HG03039 (cell line): ENCODE measurements at regions not wholly inside any gene's neighbourhood (a gene's known extent, or its start where the extent isn't known, plus 50 kb on each side); places are given as distances from the start of the nearest gene placed in this dataset.

Source experiments
- ATAC-seq: cut with Tn5 transposase; IDR thresholded peaks from one replicate; pipeline ENCODE4 v1.9.1; 2021; ENCODE audit warnings: mild to moderate bottlenecking, moderate library complexity; ENCODE audit not compliant: unreplicated experiment

DNA sequence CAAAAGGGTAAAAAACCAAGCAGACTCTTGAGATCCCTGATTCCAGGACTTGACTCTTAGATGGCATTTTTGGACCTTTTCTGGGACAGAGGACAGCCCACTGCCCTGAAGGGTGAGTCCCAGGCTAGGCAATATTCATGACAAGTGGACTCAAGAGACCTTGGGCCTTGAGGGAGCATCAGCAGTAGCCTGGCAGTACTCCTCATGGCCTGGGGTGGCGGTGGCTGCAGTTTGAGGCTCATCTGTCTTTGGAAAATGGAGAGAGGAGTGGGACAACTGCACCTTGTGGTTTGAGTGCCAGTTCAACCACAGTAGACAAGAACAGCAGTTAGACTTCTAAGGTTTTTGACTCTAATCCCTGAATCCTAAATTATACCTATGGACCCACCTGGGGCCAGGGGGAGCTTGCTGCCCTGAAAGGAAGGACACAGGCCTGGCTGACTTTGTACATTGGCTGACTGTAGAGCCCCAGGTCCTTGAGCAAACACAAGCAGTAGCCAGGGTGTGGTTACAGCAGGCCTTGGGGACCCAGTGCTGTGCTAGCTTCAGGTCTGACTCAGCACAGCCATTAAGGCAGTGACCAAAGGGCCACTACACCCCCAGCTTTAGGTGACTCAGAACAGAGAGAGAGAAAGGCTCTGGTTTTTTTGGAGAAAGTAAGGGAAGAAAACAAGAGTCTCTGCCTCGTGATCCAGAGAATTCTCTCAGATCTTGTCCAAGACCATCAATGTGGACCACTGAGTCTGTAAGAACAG, 1023.2 kb downstream of the KCNT2 start:
- ATAC-seq: no peak

DNA sequence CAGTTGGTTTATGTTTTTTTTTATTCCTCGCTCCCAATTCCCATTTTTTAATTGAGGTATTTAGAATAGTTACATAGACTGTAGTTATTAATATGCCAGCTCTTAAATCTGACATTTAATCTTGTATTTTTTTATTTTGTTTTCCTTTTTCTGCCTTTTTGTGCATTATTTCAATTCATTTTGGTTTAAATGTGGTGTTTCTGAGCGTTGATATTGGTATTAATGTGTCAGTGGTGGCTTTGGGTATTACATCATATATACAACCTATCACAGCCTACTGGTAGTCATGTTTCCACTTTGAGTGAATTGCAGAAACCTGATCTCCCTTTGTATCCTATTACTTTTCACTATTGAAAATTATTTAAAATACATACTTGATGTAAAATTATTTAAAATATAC, 1027.3 kb downstream of the KCNT2 start:
- no peak for ATAC-seq

DNA sequence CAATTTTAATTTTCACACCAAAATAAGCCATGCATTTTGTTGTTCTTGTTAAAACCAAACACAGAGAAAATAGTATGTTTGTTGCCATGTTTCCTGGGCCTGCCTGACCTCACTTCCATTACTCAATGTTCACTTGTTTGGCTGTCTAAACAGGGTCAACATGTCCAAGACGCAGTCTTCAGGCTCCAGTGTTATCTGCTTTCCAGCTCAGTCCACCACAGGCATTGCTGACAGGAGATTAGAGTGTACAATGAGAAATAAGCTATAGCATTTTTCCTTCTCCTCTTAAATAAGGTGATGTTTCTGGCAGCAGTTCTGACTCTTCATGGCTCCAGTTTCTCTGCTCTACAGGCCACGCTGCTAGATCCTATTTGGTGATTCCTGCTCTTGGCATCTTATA, 1030.5 kb downstream of the KCNT2 start:
- ATAC-seq: no peak

DNA sequence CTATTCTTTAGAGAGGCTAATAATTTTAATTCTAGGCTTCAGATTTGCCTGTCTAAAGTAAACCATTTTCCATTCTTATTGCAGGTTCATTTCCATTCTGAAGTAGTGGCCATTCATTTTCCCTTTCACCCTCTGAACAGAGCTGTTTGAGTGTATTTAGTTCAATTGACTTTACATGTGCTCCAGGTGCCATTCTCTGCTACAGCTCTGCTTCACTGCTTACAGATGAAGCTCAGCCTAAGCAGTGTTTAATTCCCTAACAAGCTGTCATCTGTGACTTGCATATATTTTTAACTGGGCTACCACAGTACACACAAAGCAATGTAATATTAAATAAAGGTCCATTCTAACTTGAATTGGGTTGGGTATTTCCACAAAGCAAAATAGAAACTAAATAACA, 1031.6 kb downstream of the KCNT2 start:
- no peak for ATAC-seq

DNA sequence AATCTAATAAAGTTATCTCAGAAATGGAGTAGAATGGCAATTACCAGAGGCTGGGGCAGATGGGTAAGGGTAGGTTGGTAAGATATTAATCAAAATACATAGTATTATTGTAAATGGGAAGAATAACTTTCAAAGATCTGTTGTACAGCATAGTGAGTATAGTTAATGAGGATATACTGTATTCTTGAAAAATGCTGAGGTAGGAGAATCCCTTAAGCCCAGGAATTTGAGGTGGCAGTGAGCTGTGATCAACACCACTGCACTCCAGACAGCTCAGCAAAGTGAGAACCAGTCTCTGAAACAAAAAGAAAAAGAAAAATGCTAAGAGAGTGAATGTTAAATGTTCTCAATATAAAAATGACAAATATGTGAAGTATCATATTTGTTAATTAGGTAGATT, 1033.7 kb downstream of the KCNT2 start:
- no peak for ATAC-seq

DNA sequence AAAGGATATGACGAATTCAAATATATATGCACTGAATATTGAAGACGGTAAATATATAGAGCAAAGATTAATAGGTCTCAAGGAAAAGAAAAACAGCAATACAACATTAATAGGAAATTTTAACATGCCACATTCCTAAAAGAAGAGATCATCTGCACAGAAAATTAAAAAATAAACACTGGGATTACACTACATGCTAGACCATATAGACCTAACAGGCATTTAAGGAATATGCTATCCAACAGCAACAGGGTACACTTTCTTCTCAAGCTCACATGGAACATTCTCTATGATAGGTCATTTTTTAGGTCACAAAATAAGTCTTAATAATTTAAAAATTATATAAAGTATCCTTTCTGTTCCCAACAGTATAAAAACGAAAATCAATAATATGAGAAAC, 1038.3 kb downstream of the KCNT2 start:
- no peak for ATAC-seq

DNA sequence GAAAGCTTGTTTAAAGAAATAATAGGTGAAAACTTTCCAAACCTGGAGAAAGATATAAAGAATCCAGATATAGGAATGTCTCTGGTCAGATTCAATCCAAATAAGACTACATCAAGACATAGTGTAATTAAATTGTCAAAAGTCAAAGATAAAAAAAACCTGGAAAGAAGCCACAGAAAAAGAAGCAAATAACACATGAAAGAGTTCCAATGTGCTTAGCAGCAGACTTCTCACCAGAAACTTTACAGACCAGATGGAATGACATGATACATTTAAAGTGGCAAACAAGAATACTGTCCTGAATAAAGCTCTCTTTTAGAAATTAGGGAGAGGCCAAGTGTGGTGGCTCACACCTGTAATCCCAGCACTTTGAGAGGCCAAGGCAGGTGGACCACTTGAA, 1039.9 kb downstream of the KCNT2 start:
- ATAC-seq: no peak

DNA sequence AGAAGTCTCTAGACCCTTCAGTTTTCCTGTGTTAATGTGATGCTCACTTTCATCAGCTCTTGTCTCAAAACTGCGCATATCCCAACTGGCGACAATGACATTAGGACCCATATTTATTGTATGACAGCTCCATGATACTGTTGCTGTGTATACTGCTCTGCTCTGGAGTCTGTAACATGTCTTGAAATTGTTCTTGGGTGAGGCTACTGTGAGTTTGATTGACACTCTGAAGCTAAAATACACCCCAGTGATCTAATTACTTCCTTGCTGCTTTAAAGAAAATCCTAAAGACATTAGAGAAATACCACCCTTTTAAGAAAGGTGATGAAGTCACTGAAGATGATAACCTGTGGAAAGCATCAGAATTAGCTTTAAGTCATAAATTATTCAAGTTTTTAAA, 1046.2 kb downstream of the KCNT2 start:
- ATAC-seq: no peak

DNA sequence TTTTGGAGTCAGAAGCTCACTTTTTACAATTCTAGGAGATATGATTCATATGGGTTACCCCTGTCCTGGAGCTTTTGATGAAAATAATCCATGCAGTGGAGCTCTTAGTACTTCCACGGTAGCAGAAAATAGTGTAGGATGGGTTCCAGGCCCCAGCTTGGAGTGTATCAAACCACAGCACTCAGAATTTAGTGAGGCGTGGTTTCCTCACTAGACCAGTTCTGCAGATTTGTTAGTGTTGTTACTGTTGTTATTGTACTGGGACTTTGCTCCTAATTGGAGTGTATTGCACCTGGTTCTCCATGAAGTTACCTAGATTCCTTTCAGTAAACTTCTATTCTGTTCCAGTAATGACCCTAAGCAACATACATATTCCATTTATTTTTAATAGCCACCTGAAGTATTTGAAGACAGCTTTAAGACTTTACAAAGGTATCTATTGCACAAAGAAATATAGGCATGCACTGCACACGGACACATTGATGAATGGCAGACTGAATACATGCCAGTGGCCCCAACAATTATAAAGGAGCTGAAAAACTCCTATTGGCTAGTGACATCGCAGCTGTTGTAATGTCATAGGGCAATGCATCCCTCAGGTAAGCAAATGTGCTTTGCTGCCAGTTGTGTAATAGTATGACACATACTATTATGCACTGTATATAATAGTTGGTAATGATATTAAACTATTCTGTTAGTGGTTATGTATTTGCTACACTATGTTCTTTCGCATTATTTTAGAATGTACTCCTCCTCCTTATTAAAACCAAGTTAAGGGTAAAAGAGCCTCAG, 1058.0 kb downstream of the KCNT2 start:
- ATAC-seq: no peak

DNA sequence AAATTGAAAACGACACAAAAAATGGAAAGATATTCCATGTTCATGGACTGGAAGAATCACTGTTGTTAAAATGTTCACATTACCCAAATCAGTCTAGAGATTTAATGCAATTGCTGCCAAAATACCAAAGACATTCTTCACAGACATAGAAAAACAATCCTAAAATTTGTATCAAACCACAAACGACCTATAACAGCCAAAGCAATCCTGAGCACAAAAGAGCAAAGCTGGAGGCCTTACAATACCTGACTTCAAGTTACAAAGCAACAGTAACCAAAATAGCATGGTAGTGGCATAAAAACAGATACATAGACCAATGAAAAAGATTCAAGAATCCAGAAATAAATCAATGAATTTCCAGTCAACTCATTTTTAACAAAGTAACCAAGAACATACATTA, 1077.3 kb downstream of the KCNT2 start:
- no peak for ATAC-seq

DNA sequence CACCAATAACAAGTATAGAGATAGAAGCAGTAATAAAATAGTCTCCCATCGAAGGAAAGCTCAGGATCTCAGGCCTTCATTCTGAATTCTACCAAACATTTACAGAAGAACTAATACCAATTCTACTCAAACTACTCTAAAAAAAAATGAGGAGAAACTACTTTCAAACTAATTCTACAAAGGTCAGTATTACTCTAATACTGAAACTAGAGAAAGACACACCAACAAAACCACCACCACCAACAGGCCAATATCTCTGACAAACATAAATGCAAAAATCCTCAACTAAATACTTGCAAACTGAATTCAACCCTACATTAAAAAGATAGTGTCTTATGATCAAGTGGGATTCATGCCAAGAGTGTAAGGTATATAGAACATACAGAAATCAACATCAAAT, 1078.4 kb downstream of the KCNT2 start:
- ATAC-seq: no peak

DNA sequence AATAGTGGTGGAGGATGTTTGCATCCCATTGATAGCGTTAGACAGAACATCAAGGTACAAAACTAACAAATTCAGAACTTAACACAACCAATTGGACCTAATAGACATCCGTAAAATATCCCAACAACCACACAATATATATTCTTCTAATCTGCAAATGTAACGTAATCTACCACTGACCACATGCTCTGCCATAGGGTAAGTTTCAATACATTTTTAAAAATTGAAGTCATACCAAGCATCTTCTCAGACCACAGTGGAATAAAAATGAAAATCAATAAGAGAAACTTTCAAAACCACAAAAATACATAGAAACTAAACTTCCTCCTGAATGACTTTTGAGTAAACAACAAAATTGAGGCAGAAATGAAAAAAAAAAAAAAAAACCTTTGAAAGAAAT, 1087.5 kb downstream of the KCNT2 start:
- no peak for ATAC-seq

DNA sequence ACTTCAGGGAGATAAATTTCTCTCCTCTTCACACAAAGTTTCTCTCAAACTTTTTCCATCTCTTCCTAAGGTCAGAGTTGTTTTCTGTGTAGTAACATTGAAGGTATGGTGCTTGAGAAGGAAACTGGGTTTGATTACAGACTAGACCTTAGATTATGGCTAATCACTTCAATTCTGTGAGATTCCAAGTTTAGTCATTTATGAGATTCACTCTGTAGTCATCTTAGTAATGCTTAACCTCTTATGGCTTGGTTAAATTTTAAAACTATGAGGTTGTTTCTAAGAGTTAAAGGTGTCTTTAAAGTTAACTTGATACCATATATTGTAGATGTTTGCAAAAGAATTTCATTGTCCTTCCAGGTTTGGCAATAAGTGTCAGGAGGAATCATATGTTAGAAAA, 1092.2 kb downstream of the KCNT2 start:
- ATAC-seq: no peak

DNA sequence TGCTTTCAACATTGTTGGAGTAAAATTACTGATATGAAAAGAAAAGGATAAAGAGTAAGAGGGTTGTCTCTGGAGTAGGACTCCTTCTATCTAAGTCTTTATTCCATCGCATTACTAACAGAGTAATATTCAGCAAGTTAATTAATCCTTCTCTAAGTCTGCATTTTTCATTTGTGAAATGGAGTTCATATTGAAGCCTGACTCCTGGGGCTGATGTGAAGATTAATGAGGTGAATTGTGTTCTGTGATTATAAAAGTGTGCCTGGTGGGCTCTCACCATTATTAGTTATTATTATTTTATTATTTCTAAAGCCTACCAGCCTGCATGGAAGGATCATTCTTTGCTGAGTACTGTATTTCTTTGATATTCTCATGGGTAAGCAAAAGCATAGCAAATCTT, 1096.7 kb downstream of the KCNT2 start:
- no peak for ATAC-seq

DNA sequence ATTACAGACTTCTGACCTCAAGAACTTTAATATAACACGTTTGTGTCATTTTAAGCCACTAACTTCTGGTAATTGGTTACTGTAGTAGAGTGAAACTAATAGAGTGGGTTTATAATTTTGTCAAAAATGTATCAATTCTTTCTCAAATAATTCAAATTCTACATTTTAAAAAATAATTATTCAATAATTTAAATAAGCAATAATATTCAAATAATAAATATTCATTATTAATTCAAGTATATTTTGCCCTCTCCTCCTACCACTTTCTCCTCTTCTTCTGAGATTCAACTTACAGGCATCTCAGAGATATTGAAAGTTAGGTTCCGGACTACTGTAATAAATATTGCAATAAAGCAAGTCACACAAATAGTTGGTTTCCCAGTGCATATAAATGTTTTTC, 1107.1 kb downstream of the KCNT2 start:
- ATAC-seq: no peak

DNA sequence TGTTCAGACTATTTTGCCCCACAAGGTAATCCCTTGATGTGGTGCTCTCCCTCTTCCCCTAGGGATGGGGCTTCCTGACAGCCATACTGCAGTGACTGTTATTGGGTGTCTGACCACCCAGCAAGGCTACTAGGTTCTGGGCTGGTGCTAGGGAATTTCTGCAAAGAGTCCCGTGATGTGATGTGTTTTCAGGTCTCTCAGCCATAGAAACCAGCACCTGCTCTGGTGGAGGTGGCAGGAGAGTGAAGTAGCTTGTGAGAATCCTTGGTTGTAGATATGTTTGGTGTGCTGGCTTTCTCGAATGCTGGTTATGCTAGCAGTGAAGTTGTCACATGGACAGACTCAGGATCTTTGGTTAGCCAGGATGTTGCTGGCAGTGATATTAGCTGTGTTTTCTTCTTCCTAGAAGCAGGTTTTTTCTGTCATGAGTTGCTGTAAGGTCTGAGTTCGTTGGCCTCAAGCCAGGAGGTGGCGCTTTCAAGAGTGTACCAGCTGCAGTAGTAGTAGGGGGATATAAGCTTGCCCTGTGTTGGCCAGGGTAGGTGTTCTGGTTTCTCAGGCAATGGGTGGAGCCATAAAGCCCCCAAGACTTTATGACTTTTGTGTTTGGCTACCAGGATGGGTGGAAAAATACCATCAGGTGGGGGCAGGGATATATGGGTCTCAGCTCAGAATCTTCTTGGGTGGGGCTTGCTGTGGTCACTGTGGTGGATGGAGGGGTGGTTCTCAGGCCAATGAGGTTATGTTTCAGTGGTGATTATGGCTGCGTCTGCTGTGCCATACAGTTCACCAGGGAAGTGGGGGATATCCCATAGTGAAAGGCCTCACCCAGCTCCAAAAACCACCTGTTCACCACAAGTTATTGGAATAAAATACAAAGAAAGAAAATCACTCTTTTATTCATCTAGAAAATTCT, 1112.3 kb downstream of the KCNT2 start:
- ATAC-seq: no peak

DNA sequence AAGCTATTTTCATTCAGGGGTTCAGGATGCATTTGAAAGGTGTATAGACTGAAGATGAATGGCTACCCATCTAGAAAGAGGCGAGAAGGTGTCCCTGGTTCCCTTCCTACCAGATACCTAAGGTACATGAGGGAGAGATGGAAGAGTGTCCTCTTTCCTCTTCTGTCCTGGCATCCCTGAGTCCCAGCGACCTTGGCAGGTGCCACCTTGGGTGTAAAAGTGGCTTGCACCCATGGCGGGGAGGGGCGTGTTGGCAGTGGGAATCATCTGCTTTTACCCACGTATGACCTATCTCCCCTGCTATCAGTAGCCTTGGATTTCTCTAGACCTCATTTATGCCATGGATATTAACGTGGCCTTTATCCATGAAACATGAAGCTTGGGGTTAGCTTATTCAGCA, 1126.1 kb downstream of the KCNT2 start:
- no peak for ATAC-seq

DNA sequence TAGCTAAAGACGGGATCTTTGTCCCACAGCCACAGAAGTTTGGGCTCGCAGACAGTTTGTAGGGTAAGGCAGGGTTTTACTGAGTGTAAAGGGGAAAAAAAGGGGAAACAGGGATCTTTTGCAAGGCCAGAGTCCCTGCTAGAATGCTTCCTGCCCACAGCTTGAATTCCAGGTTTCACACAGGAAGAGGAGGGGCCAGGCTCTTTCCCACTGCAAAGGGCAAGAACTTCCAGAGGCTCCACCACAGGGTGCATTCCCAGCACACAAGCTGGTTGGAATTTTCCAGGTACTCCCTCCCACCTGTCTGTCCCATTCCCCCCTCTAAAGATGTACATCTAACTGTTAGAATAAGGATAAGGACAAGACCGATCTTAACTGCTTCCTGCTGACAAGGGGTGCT, 1126.9 kb downstream of the KCNT2 start:
- no peak for ATAC-seq

DNA sequence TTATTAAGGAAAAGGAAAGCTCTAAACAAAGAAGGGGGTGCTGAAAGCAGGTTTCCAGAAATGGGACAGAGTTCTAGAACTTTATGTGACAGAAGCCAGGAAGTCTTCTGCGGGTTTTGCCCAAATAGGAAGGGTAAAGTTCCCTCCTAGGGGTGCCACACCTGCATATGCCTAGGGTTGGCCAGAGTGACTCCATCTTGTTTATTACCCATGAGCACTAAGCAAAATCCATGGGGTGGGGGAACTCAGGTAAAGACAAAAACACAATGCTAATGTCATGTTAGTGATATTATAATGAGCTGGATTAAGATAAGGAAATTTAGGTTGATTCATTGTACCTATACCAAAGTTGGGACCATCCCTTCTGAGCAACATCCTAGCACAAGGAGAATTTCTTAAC, 1132.7 kb downstream of the KCNT2 start:
- ATAC-seq: no peak

DNA sequence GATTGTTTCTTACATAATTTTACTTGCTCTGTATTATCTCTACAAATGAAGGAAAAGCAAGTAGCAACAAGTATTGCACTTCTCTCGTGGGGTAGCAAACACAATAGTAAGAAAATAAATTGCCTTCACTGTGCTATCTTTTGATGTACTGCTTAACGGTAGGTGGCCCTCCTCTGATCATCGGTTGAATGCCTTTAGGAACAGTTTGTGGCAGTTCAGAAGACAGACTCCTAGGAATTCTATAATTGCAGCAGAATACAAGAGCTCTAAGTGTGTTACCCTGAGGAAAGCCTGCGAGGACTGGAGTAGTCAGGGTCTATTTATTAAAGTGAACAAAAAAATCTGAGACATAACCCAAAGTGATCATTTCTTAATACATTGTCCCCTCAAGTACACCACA, 1135.9 kb downstream of the KCNT2 start:
- no peak for ATAC-seq

DNA sequence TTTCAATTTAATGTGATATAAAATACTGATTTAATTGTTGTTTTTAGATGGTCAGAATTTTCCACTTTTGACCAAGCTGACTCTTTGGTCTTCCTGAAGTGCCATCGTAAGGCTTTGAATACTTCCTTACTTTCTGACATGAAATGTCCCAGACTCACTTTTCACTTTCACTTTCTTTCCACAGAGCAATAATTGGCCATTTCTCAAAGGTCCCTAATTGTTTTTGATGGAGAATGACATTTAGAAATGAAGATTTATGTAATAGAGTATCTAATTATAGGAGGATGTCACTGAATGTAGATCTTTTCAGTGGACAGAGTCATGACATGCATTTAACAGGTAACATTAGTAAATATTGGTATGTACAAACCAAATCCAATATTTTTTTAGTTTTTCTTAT, 1141.6 kb downstream of the KCNT2 start:
- ATAC-seq: no peak

DNA sequence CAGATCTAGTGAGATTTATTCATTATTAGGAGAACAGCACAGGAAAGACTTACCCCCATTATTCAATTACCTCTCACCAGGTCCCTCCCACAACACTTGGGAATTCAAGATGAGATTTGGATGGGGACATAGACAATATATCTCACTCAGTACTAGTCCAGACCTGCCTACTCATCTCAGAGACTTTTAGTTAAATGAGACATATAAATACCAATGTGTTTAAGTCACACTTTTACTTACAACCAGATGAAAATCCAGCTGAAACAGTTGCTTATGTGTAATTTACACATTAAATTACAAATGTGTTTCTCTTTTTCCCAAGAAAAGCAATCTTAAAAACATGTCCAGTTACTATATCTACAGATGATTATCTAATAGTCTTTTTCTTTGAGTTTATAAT, 1145.6 kb downstream of the KCNT2 start:
- no peak for ATAC-seq
